ENCODE measurements at regions not wholly inside any gene's neighbourhood (a gene's known extent, or its start where the extent isn't known, plus 50 kb on each side); places are given as distances from the start of the nearest gene placed in this dataset.

- in situ Hi-C loops (cut with MboI; ENCODE audit: low sequenced_read_pairs), result no loop called here
Observed at GRCh38 chr10:3493621-3494020, 291.4 kb downstream of the KLF6 start.

- in situ Hi-C loops (cut with MboI; ENCODE audit: low sequenced_read_pairs), result no loop called here
Observed at GRCh38 chr10:3491571-3491970, 293.4 kb downstream of the KLF6 start.

- in situ Hi-C loops (cut with MboI; ENCODE audit: low sequenced_read_pairs), result no loop called here
Observed at GRCh38 chr10:3487228-3487627, 297.8 kb downstream of the KLF6 start.

DNA sequence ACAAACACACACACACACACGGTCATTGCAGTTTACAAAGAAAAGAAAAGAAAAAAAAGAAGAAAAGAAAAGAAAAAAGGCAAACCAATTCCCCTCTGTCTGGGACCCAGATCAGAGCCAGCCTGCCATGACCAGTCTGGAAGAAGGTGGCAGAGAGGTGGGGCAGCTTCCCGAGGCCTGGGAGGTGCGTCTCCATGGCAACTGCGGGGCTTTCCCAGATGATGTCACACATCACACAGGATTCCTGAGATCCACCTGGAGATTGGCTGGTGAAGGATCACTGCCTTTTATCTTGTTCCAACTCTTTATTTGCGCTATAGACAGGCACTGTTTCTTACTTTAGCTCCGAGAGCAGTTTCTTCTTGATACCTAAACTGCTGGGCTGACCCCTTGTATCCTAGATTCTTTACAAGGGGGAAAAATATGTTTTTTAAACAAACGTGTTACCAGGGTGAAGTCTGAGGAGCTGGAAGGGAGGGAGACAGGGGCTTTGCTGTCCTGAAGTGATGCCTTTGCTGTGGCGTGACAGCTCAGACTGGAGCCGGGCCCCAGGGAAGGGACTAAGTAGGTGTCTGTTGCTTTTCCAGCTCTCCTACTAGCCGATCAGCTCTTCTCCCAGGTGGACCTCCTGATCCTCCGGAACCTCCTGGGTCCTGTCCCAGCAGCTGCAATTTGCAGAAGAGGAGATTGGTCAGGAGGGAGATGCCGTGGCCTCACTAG lies 298.5 kb downstream of the KLF6 start:
- in situ Hi-C loops (cut with MboI; ENCODE audit: low sequenced_read_pairs), result no loop called here

GRCh38 chr10:3485057-3485686 lies 299.8 kb downstream of the KLF6 start:
- in situ Hi-C loops (cut with MboI; ENCODE audit: low sequenced_read_pairs), result no loop called here

DNA sequence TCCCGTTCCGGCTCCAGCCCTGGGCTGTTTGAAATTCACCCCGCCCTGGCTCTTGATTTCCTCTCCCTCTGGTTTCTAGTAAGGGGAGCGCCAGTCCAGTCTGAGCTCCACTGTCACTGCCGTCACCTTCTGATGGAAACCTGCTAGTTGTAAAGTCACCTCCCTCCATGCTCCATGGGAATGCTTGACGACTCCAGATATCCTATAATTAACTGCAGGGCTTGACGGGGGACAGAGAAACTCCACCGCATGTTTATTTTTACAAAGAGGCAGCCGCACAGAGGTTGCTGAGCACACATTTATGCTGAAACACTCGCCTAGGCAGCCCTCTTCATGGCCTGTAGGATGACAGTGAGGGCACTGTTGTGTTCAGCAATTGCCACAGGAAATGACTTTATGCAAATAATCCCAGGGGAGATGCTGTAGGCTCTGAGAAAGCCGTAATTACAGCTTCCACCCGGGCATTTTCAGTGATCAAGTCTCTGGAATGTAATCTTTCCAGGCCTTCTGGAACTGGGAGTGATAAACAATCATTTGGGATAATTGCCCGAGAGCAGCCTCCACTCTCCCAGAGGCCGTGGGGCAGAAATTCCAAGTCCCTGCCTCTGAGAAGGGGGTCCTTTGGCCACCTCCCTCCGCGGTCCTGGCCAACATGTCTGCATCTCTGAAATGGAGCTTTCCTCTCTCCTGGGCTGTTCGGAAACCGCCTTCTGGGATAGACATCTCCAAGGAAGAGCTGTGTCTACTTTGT lies 300.5 kb downstream of the KLF6 start:
- in situ Hi-C loops (cut with MboI; ENCODE audit: low sequenced_read_pairs), result no loop called here

GRCh38 chr10:3482200-3482993 lies 302.6 kb downstream of the KLF6 start:
- in situ Hi-C loops (cut with MboI; ENCODE audit: low sequenced_read_pairs), result no loop called here

GRCh38 chr10:3481496-3481895 lies 303.5 kb downstream of the KLF6 start:
- in situ Hi-C loops (cut with MboI; ENCODE audit: low sequenced_read_pairs), result no loop called here

GRCh38 chr10:3480990-3481315 lies 304.1 kb downstream of the KLF6 start:
- in situ Hi-C loops (cut with MboI; ENCODE audit: low sequenced_read_pairs), result no loop called here

- in situ Hi-C loops (cut with MboI; ENCODE audit: low sequenced_read_pairs), result no loop called here
Observed at GRCh38 chr10:3480281-3480989, 304.6 kb downstream of the KLF6 start.

- in situ Hi-C loops (cut with MboI; ENCODE audit: low sequenced_read_pairs), result no loop called here
Observed at GRCh38 chr10:3478632-3479240, 306.2 kb upstream of the PITRM1 start.

GRCh38 chr10:3478153-3478552 lies 305.6 kb upstream of the PITRM1 start:
- in situ Hi-C loops (cut with MboI; ENCODE audit: low sequenced_read_pairs), result no loop called here

DNA sequence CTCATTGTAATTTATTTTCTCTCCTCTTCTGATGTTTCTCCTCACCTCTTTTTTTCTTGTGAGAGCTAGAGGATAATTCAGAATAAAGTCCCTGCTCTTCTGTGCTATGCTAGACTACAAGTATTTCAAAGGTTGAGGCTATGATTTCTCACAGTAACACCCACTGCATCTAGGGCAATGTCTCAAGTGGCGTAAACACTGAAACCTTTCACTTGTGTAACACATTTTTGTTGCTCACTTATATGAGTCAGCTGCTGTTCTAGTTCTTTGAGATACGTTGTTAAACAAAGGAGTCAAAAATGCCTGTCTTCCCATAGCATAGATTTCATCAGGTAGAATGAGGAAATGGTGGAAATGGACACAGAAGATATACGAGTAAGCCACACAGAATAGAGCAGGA lies 305.1 kb upstream of the PITRM1 start:
- in situ Hi-C loops (cut with MboI; ENCODE audit: low sequenced_read_pairs), result no loop called here

DNA sequence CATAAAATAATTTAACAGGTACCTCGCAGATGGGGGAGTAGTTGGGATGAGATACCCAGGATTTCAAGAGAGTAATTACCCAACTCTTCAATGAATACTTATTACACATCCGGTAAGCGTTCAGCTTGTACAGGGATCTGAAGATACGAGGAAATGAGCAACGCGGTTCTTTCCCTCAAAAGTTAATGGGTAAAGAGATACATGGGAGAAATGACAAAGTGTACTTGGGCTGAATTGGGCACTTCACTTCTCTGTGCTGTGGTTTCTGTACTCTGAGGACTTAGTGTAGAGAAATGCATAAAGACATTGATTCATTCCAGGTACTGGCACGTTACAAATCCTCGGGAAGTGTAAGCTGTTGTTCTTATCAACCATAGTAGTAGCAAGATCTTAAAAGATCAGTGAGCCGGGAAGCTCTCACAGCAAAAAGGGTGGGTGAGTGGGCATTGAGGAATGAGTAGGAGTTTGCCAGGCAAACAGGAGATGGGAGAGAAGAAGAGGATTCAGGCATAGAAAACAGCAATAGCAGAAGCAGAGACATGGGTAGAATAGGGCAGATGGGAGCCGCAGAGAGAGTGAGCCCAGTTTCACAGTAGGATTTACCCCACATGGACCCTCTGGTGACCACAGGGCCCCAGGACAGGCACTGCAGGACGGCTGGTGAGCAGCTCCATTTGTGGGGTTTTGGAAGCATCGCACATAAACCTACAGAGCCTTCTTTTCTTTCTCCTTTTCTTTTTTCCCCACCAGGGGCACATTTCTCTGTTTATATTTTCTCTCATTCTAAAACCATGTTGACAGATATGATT lies 304.3 kb upstream of the PITRM1 start:
- in situ Hi-C loops (cut with MboI; ENCODE audit: low sequenced_read_pairs), result no loop called here

DNA sequence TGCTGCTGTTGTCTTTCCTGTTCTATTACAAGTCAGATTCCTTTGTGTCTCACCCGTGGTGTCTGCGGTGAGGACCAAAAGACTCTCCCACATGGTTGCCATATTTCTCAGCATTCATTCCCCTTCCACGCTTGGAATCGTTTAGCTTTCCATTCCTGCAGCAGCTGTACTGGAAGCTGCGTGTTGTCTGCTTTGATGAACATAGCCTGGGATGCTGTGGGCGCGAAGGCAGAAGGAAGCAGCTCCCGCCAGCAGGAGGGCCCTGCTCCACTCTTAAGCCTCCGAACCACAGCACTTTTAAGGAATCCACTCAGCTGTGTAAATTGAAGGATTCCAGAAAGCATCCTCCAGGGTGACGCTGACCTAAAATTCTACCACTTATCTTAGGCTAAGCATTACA lies 303.6 kb upstream of the PITRM1 start:
- in situ Hi-C loops (cut with MboI; ENCODE audit: low sequenced_read_pairs), result no loop called here

- in situ Hi-C loops (cut with MboI; ENCODE audit: low sequenced_read_pairs), result no loop called here
Observed at GRCh38 chr10:3475367-3475766, 302.8 kb upstream of the PITRM1 start.

DNA sequence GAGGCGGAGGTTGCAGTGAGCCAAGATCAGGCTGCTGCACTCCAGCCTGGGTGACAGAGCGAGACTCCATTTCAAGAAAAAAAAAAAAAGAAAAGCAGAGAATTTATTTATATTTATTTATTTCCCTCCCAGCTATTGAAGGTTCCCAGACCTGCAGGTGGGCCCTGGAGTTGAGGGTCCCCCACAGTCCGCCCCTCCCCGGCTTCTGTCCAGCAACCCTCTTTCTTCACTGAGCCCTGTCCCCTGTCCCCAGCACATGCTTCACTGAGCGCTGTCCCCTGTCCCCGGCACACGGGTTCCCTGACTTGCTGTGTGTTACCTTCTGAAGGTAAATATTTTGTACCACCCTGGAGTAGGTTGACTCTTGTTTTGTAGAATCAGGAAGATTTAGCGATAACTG lies 301.7 kb upstream of the PITRM1 start:
- in situ Hi-C loops (cut with MboI; ENCODE audit: low sequenced_read_pairs), result no loop called here

DNA sequence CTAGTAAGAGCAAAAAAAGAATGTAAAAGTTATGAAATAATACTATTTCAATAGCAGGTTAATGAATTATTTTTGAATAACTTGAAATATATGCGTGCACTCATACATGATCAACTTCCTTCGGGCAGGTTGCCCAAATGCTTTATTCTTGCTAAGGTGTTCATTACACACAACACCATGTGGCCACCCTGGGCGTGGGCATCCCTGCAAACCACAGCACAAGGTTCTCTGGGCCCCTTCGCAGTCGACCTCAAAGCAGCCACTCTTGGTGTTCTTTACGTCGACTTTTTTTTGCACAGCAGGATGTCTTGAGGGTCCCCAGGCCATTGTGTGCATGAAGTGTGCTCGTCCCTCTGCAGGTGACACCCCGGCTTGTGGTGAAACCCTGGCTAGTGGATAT lies 300.7 kb upstream of the PITRM1 start:
- in situ Hi-C loops (cut with MboI; ENCODE audit: low sequenced_read_pairs), result no loop called here

DNA sequence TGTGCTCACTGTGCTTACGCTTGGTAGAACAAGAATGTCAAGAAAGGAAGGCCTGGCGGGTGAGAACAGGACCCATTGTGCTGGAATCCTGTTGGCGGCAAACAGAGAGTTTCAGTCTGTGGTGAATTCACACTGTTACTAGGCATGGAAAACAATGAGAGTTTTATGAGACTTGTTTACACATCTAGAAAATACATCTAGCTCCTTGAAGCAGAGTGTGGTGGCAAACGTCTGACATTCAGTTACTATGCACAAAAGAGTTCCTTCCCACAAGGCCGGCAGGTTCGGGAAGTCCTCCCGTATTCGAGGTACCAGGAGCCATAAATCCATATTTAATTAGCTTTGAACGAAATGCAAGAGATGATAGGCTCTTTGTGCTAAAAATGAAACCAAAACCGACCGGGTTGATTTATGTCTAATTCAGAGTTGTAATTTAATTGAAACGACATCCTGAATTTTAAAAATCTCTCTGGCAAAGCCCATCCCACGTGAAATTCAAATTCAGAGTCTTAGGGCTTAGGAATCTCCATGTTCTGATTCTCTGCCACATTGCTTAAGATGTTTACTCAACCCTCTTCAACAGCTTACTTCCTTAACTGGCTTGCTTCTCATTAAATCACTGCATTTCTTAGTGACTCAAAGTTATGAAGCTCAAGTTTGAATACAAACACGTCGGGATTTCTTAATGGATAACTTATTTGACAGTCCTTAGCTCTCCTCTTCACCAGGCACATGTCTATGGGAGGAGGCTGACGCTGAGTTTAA lies 299.9 kb upstream of the PITRM1 start:
- in situ Hi-C loops (cut with MboI; ENCODE audit: low sequenced_read_pairs), result no loop called here
